ENCODE measurements at regions not wholly inside any gene's neighbourhood (a gene's known extent, or its start where the extent isn't known, plus 50 kb on each side); places are given as distances from the start of the nearest gene placed in this dataset.

DNA sequence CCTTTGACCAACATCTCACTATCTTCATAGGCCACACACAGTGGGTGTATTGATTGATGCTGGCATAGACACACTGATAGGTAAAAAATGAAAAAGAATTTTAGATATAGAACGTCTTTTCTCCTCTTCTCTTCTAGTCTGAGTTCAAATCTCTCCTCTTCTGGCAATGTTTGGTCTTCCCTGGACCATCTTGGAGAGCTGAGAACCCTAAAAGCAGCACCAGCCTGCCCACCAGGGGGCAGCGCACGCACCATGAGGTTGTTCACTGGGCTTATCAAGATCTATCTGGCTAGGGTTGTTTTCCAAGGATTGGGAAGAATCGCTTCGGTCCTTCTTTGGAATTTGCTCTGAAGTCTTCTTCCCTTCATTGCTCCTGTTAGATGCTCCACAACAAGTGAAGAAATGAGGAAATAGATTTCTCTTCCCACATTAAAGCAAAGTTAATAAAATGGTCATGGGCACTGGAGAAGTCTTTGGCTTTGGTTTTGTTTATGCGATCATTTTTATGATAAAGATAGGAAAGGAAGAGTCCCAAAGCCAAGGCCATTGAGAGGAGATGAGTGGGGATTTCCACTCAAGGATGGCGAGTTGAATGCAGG is 104.0 kb upstream of the OLIG2 start:
- Mint-ChIP-seq H3K4me1 (peaks cover 18% of the 10 kb centered on the region), H3K9me3 (peaks cover 34% of the 10 kb centered on the region), H3K4me3 (no peak overlapping the region), H3K27me3 (ENCODE audit: low read depth) (peaks cover 3% of the 10 kb centered on the region; the same call in 1 of the 2 replicates), H3K36me3 (peaks cover 10% of the 10 kb centered on the region), H3K27ac (no peak overlapping the region)
- ChIA-PET CTCF (interaction anchor here (0.6 to 2.7 kb wide), 17 partner anchors 9 to 684 kb away, joined by 3 to 15 read pairs (median 3); partner anchors contain the start of gene OLIG2), POLR2A (no interaction called here)
- TF ChIP-seq CTCF (IDR thresholded peaks at IDR 0.05) (peak; percentile 46; the same call in 1 of the 2 replicates), JUN (CRISPR knock-in tag; IDR thresholded peaks at IDR 0.05) (no peak), ZNF138 (CRISPR knock-in tag; conservative IDR thresholded peaks at IDR 0.05) (no peak)
- TF ChIP-seq, protein P1, sequence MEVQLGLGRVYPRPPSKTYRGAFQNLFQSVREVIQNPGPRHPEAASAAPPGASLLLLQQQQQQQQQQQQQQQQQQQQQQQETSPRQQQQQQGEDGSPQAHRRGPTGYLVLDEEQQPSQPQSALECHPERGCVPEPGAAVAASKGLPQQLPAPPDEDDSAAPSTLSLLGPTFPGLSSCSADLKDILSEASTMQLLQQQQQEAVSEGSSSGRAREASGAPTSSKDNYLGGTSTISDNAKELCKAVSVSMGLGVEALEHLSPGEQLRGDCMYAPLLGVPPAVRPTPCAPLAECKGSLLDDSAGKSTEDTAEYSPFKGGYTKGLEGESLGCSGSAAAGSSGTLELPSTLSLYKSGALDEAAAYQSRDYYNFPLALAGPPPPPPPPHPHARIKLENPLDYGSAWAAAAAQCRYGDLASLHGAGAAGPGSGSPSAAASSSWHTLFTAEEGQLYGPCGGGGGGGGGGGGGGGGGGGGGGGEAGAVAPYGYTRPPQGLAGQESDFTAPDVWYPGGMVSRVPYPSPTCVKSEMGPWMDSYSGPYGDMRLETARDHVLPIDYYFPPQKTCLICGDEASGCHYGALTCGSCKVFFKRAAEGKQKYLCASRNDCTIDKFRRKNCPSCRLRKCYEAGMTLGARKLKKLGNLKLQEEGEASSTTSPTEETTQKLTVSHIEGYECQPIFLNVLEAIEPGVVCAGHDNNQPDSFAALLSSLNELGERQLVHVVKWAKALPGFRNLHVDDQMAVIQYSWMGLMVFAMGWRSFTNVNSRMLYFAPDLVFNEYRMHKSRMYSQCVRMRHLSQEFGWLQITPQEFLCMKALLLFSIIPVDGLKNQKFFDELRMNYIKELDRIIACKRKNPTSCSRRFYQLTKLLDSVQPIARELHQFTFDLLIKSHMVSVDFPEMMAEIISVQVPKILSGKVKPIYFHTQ (CRISPR knock-in tag; IDR thresholded peaks at IDR 0.05) = no peak
- DNase-seq (ENCODE audit: low spot score) = peak; percentile 72
- ATAC-seq = peak; percentile 68

- Mint-ChIP-seq H3K4me3 (no peak overlapping the region), H3K4me1 (peaks cover 2% of the 10 kb centered on the region; the same call in 1 of the 2 replicates), H3K27ac (no peak overlapping the region), H3K36me3 (peaks cover 7% of the 10 kb centered on the region), H3K27me3 (ENCODE audit: low read depth) (peaks cover 3% of the 10 kb centered on the region; the same call in 1 of the 2 replicates), H3K9me3 (peaks cover 30% of the 10 kb centered on the region)
- POLR2A ChIA-PET = no interaction called here
- ATAC-seq = no peak
- CTCF ChIA-PET = interaction anchor here (0.6 kb wide), 1 partner anchor 293 kb away, joined by 4 read pairs; no protein-coding TSS in a partner anchor
- TF ChIP-seq ETV6 (CRISPR knock-in tag; IDR thresholded peaks at IDR 0.05) (no peak), KAT7 (CRISPR knock-in tag; IDR thresholded peaks at IDR 0.05; ENCODE audit: borderline replicate concordance) (no peak), NR1H2 (CRISPR knock-in tag; IDR thresholded peaks at IDR 0.05) (no peak), ZNF121 (CRISPR knock-in tag; IDR thresholded peaks at IDR 0.05) (no peak), SP1 (CRISPR knock-in tag; conservative IDR thresholded peaks at IDR 0.05) (no peak), IRF2 (CRISPR knock-in tag; IDR thresholded peaks at IDR 0.05; ENCODE audit: borderline replicate concordance, low read depth) (no peak), ARID4B (CRISPR knock-in tag; IDR thresholded peaks at IDR 0.05; ENCODE audit: borderline replicate concordance) (no peak), NFE2L1 (CRISPR knock-in tag; IDR thresholded peaks at IDR 0.05) (no peak), MYBL2 (CRISPR knock-in tag; IDR thresholded peaks at IDR 0.05) (no peak)
- TF ChIP-seq, protein P2, sequence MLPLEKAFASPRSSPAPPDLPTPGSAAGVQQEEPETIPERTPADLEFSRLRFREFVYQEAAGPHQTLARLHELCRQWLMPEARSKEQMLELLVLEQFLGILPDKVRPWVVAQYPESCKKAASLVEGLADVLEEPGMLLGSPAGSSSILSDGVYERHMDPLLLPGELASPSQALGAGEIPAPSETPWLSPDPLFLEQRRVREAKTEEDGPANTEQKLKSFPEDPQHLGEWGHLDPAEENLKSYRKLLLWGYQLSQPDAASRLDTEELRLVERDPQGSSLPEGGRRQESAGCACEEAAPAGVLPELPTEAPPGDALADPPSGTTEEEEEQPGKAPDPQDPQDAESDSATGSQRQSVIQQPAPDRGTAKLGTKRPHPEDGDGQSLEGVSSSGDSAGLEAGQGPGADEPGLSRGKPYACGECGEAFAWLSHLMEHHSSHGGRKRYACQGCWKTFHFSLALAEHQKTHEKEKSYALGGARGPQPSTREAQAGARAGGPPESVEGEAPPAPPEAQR (CRISPR knock-in tag; IDR thresholded peaks at IDR 0.05) = no peak
- DNase-seq (ENCODE audit: low spot score) = no peak
Observed at GRCh38 chr21:32925098-32925497, 100.6 kb upstream of the OLIG2 start.
